Esophagus muscularis mucosa (tissue), 4 donors: ENCODE measurements at regions not wholly inside any gene's neighbourhood (a gene's known extent, or its start where the extent isn't known, plus 50 kb on each side); places are given as distances from the start of the nearest gene placed in this dataset.

Experiments used
- EP300 ChIP-seq: sonication (generic); formaldehyde crosslinking; IDR thresholded peaks from one replicate; pipeline ENCODE4 v1.6.1; 2017; ENCODE audit warnings: antibody characterized with exemption
- POLR2A ChIP-seq: fragments of 450-650 bp; IDR thresholded peaks from one replicate; pipeline ENCODE4 v1.6.1; 2017; ENCODE audit warnings: antibody characterized with exemption, moderate library complexity, mild to moderate bottlenecking, low read depth
- TF ChIP-seq, protein P1 (sequence below), 3 experiments: fragments of 200-600 bp in 2 of 3; fragments of 450-650 bp in 1 of 3; sonication (generic) in 2 of 3; IDR thresholded peaks; one replicate each; pipeline ENCODE4 v1.5.1; 2017 to 2019; ENCODE audit warnings: antibody characterized with exemption in 3 of 3, mild to moderate bottlenecking in 2 of 3, moderate library complexity in 1 of 3

DNA sequence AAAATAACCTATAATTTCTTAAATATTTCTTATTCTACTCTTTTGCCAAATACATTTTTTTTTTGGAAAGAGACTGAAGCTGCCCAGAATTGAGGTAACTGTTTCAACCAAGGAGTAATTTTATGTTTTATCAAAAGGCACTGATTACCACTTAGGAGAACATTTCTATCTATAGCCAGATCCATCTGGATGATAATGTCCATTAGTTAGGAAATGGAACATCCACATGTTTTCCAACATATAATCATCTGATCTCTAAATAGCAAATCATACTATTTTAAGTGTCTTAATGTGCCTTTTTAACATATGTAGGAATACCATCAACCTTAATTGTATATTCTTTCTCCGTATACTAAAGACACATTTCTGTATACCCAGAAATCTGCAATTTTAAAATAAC lies 1068.9 kb downstream of the NXPH1 start:
- TF ChIP-seq, protein P1, sequence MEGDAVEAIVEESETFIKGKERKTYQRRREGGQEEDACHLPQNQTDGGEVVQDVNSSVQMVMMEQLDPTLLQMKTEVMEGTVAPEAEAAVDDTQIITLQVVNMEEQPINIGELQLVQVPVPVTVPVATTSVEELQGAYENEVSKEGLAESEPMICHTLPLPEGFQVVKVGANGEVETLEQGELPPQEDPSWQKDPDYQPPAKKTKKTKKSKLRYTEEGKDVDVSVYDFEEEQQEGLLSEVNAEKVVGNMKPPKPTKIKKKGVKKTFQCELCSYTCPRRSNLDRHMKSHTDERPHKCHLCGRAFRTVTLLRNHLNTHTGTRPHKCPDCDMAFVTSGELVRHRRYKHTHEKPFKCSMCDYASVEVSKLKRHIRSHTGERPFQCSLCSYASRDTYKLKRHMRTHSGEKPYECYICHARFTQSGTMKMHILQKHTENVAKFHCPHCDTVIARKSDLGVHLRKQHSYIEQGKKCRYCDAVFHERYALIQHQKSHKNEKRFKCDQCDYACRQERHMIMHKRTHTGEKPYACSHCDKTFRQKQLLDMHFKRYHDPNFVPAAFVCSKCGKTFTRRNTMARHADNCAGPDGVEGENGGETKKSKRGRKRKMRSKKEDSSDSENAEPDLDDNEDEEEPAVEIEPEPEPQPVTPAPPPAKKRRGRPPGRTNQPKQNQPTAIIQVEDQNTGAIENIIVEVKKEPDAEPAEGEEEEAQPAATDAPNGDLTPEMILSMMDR (IDR thresholded peaks at IDR 0.05) = no peak
- TF ChIP-seq POLR2A = no peak
- TF ChIP-seq EP300 = no peak
